Keratinocyte (primary cell): ENCODE measurements at regions not wholly inside any gene's neighbourhood (a gene's known extent, or its start where the extent isn't known, plus 50 kb on each side); places are given as distances from the start of the nearest gene placed in this dataset.

ENCODE experiments used
- CTCF ChIP-seq, 3 experiments: IDR thresholded peaks in 1 of 3; conservative IDR thresholded peaks in 1 of 3; optimal IDR thresholded peaks in 1 of 3; 2 replicates in 2 of 3; 3 replicates in 1 of 3; pipeline versions ENCODE3 to v1.5.1; 2011; ENCODE audit warnings: low read length in 3 of 3, mild to moderate bottlenecking in 3 of 3, moderate library complexity in 2 of 3, control low read depth in 1 of 3, inconsistent platforms in 1 of 3; ENCODE audit not compliant: insufficient read depth in 2 of 3; ENCODE audit errors: extremely low read depth in 1 of 3
- EZH2 ChIP-seq: IDR thresholded peaks from one replicate; pipeline ENCODE4 v1.6.1; 2012; ENCODE audit warnings: inconsistent platforms, mild to moderate bottlenecking, low read length, moderate library complexity

- TF ChIP-seq CTCF (optimal IDR thresholded peaks at IDR 0.05 in 1 of 3, IDR thresholded peaks at IDR 0.05 in 1 of 3, conservative IDR thresholded peaks at IDR 0.05 in 1 of 3; ENCODE audit: extremely low read depth in 1 of 3, insufficient read depth in 2 of 3, low read length in 3 of 3) (no peak), EZH2 (no peak)
Observed at GRCh38 chr9:110028271-110028670, 179.7 kb downstream of the C9orf152 start.
